ENCODE measurements at regions not wholly inside any gene's neighbourhood (a gene's known extent, or its start where the extent isn't known, plus 50 kb on each side); places are given as distances from the start of the nearest gene placed in this dataset.

DNA sequence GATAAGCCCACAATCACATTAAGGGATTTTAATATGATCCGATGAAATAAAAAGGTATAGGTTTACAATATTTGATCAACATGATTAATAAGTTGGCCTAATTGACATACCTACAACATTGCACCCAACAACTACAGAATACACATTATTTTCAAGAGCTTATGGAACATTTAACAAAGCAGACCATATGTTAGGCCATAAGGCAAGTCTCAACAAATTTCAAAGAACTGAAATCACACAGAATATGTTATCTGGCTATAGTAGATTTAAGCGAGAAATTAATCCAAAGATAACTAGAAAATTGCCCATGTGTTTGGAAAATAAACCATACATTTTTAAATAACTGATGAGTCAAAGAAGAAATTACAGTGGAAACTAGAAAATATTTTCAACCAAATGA is 126.0 kb upstream of the KCNG1 start:
- 92% methylated on average over 2 of the region's 2 CpGs for WGBS (ENCODE audit: low lambda C conversion rate, missing lambda C conversion rate)
- H3K9me2 ChIP-seq (replicated peaks; ENCODE audit: insufficient read depth) = no peaks in the 10 kb centered on the region
- TF ChIP-seq CTCF (IDR thresholded peaks at IDR 0.05; ENCODE audit: poor library complexity) (no peak), EZH2 (IDR thresholded peaks at IDR 0.05; ENCODE audit: borderline replicate concordance) (no peak), EZH2phosphoT487 (IDR thresholded peaks at IDR 0.05; ENCODE audit: low read depth, severe bottlenecking, unreplicated experiment) (no peak)
- H3K4me1 ChIP-seq (ENCODE audit: insufficient read depth) = no peaks in the 10 kb centered on the region
- H3K27ac ChIP-seq = no peak overlapping the region
- H4K20me1 ChIP-seq (ENCODE audit: insufficient read depth, poor library complexity, severe bottlenecking) = no peaks in the 10 kb centered on the region
- no peak for DNase-seq (ENCODE audit: low spot score)
- H3K4me3 ChIP-seq = no peak overlapping the region
- H3K9me3 ChIP-seq (ENCODE audit: low read depth) = no peaks in the 10 kb centered on the region
- H3K4me2 ChIP-seq = no peak overlapping the region
- H3K27me3 ChIP-seq = peaks cover 3% of the 10 kb centered on the region
- no peaks in the 10 kb centered on the region for H3K79me2 ChIP-seq
- H3K36me3 ChIP-seq (replicated peaks; ENCODE audit: insufficient read depth, low read depth) = peaks cover 4% of the 10 kb centered on the region
- H2AFZ ChIP-seq = no peak overlapping the region

- no peak overlapping the region for H3K4me3 ChIP-seq
- no peak overlapping the region for H3K27ac ChIP-seq
- H3K4me1 ChIP-seq (ENCODE audit: insufficient read depth) = no peaks in the 10 kb centered on the region
- no peaks in the 10 kb centered on the region for H3K9me3 ChIP-seq (ENCODE audit: low read depth)
- no peaks in the 10 kb centered on the region for H3K79me2 ChIP-seq
- TF ChIP-seq EZH2 (IDR thresholded peaks at IDR 0.05; ENCODE audit: borderline replicate concordance) = no peak
- TF ChIP-seq CTCF (IDR thresholded peaks at IDR 0.05; ENCODE audit: poor library complexity) = no peak
- no peak for TF ChIP-seq EZH2phosphoT487 (IDR thresholded peaks at IDR 0.05; ENCODE audit: low read depth, severe bottlenecking, unreplicated experiment)
- H3K36me3 ChIP-seq (replicated peaks; ENCODE audit: insufficient read depth, low read depth) = peaks cover 4% of the 10 kb centered on the region
- 64% methylated on average over 5 of the region's 5 CpGs for WGBS (ENCODE audit: low lambda C conversion rate, missing lambda C conversion rate)
- H3K4me2 ChIP-seq = no peak overlapping the region
- no peaks in the 10 kb centered on the region for H3K27me3 ChIP-seq
- no peaks in the 10 kb centered on the region for H3K9me2 ChIP-seq (replicated peaks; ENCODE audit: insufficient read depth)
- no peaks in the 10 kb centered on the region for H4K20me1 ChIP-seq (ENCODE audit: insufficient read depth, poor library complexity, severe bottlenecking)
- no peak for DNase-seq (ENCODE audit: low spot score)
- no peak overlapping the region for H2AFZ ChIP-seq
Measured at GRCh38 chr20:51144476-51144875, 121.6 kb upstream of the KCNG1 start.

DNA sequence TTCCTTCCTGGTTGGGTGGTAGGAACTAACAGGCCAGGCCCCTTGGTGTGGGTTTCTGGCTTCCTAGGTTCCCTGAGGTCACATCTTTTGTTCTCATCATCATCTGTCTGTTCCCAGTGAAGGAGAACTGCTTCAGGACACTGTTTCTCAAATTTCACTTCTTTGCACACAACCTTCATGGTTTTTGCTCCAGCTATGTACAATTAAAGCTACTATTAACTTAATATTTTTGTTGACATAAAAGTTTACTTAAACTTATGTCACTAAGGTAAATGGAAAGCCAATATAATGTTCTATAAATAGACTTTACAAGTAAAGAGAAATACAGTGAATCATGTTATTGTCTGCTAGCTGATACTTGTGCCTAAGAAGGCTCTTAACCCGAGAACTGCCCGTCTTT is 120.7 kb upstream of the KCNG1 start:
- Histone ChIP-seq H3K36me3 (replicated peaks; ENCODE audit: insufficient read depth, low read depth) (no peaks in the 10 kb centered on the region), H3K4me3 (no peak overlapping the region)

More for the DNA sequence above, 120.7 kb upstream of the KCNG1 start:
- TF ChIP-seq EZH2 (IDR thresholded peaks at IDR 0.05; ENCODE audit: borderline replicate concordance) (no peak), CTCF (IDR thresholded peaks at IDR 0.05; ENCODE audit: poor library complexity) (no peak)
- Histone ChIP-seq H4K20me1 (ENCODE audit: insufficient read depth, poor library complexity, severe bottlenecking) (no peaks in the 10 kb centered on the region), H3K79me2 (no peaks in the 10 kb centered on the region), H3K4me2 (no peak overlapping the region), H3K4me1 (ENCODE audit: insufficient read depth) (no peaks in the 10 kb centered on the region), H3K9me3 (ENCODE audit: low read depth) (no peaks in the 10 kb centered on the region), H3K9me2 (replicated peaks; ENCODE audit: insufficient read depth) (no peaks in the 10 kb centered on the region), H2AFZ (no peak overlapping the region), H3K27ac (no peak overlapping the region), H3K27me3 (no peaks in the 10 kb centered on the region)
- DNase-seq (ENCODE audit: low spot score) = no peak
- WGBS (ENCODE audit: low lambda C conversion rate, missing lambda C conversion rate) = 80% methylated on average over 2 of the region's 2 CpGs

Data from hepatocyte (in vitro differentiated cells).